ENCODE measurements at regions not wholly inside any gene's neighbourhood (a gene's known extent, or its start where the extent isn't known, plus 50 kb on each side); places are given as distances from the start of the nearest gene placed in this dataset.

- TF ChIP-seq CTCF (IDR thresholded peaks at IDR 0.05; ENCODE audit: insufficient read depth, low read length) = no peak
- no peak for DNase-seq (ENCODE audit: low read depth)
- no peak overlapping the region for H3K4me3 ChIP-seq (ENCODE audit: low read depth, low read length)
These were observed 123.5 kb upstream of the FRMD4A start for GRCh38 chr10:14454206-14454605.

- H3K4me3 ChIP-seq (ENCODE audit: low read depth, low read length) = no peak overlapping the region
- TF ChIP-seq CTCF (IDR thresholded peaks at IDR 0.05; ENCODE audit: insufficient read depth, low read length) = no peak
- no peak for DNase-seq (ENCODE audit: low read depth)
These were observed 122.9 kb upstream of the FRMD4A start for GRCh38 chr10:14453593-14453992.

GRCh38 chr10:14451341-14451740, 120.6 kb upstream of the FRMD4A start:
- no peak overlapping the region for H3K4me3 ChIP-seq (ENCODE audit: low read depth, low read length)
- TF ChIP-seq CTCF (IDR thresholded peaks at IDR 0.05; ENCODE audit: insufficient read depth, low read length) = no peak
- DNase-seq (ENCODE audit: low read depth) = peak; percentile 9

GRCh38 chr10:14450041-14450491, 119.3 kb upstream of the FRMD4A start:
- no peak overlapping the region for H3K4me3 ChIP-seq (ENCODE audit: low read depth, low read length)
- peak; percentile 23 for DNase-seq (ENCODE audit: low read depth)
- TF ChIP-seq CTCF (IDR thresholded peaks at IDR 0.05; ENCODE audit: insufficient read depth, low read length) = no peak

DNA sequence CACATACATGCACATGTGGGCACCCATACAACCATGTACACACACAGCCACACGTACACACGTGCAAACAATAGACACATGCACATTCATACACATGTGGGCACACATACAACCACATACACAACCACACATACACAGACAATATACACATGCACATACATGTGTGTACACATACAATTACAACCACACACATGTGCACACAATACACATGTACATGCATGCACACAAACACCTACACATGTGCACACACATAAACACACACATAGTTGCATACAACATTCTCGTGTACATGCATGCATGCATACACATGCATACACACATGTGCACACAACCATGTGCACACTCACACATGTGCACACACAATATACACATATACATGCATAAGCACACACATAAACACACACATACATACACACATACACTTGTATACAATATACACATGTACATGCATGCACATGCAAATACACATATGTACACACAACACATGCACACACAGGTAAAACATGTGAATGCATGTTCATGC, 118.6 kb upstream of the FRMD4A start:
- no peak for TF ChIP-seq CTCF (IDR thresholded peaks at IDR 0.05; ENCODE audit: insufficient read depth, low read length)
- no peak overlapping the region for H3K4me3 ChIP-seq (ENCODE audit: low read depth, low read length)
- DNase-seq (ENCODE audit: low read depth) = no peak

GRCh38 chr10:14448197-14448990, 117.7 kb upstream of the FRMD4A start:
- H3K4me3 ChIP-seq (ENCODE audit: low read depth, low read length) = no peak overlapping the region
- no peak for TF ChIP-seq CTCF (IDR thresholded peaks at IDR 0.05; ENCODE audit: insufficient read depth, low read length)
- DNase-seq (ENCODE audit: low read depth) = no peak

All from fibroblast of the aortic adventitia (primary cell).